ENCODE measurements at regions not wholly inside any gene's neighbourhood (a gene's known extent, or its start where the extent isn't known, plus 50 kb on each side); places are given as distances from the start of the nearest gene placed in this dataset.

GRCh38 chr11:95698676-95699557, 90.7 kb downstream of the FAM76B start:
- Histone ChIP-seq H3K9me3 (no peaks in the 10 kb centered on the region), H3K27me3 (no peaks in the 10 kb centered on the region), H3K4me1 (peaks cover 5 to 66% (median 31%) of the 10 kb centered on the region in 3 donors), H3K36me3 (no peaks in the 10 kb centered on the region), H3K27ac (peak overlapping the region in 3 of 4 donors; percentile 2 to 39 (median 31)), H3K4me3 (no peak overlapping the region)
- intact Hi-C loops (cut with DNase I): no loop called here
- no peak for DNase-seq
- no peak for TF ChIP-seq POLR2A (IDR thresholded peaks at IDR 0.05)
- no peak for TF ChIP-seq CTCF (IDR thresholded peaks at IDR 0.05)
- WGBS, 2 donors: 52 to 59% methylated on average over 4 of the region's 4 CpGs

- 65 to 74% methylated on average over 10 of the region's 10 CpGs for WGBS, 2 donors
- intact Hi-C loops (cut with DNase I): no loop called here
- no peak for DNase-seq
- Histone ChIP-seq H3K9me3 (no peaks in the 10 kb centered on the region), H3K4me1 (peaks cover under 1 to 55% (median 25%) of the 10 kb centered on the region in 3 donors), H3K27me3 (no peaks in the 10 kb centered on the region), H3K27ac (peak overlapping the region in 1 of 4 donors; percentile 32), H3K4me3 (no peak overlapping the region), H3K36me3 (no peaks in the 10 kb centered on the region)
- TF ChIP-seq POLR2A (IDR thresholded peaks at IDR 0.05): no peak
- no peak for TF ChIP-seq CTCF (IDR thresholded peaks at IDR 0.05)
Observed at GRCh38 chr11:95697614-95698408, 91.8 kb downstream of the FAM76B start.

- no peak for DNase-seq
- intact Hi-C loops (cut with DNase I): no loop called here
- Histone ChIP-seq H3K4me3 (no peak overlapping the region), H3K9me3 (no peaks in the 10 kb centered on the region), H3K4me1 (peaks cover 0 to 30% (median 21%) of the 10 kb centered on the region in 3 donors), H3K27me3 (no peaks in the 10 kb centered on the region), H3K27ac (no peak overlapping the region), H3K36me3 (no peaks in the 10 kb centered on the region)
- TF ChIP-seq CTCF (IDR thresholded peaks at IDR 0.05) (no peak), POLR2A (IDR thresholded peaks at IDR 0.05) (no peak)
Observed at GRCh38 chr11:95695181-95695580, 94.4 kb downstream of the FAM76B start.

GRCh38 chr11:95693298-95693697, 96.3 kb downstream of the FAM76B start:
- H3K27ac ChIP-seq: no peak overlapping the region
- H3K4me1 ChIP-seq: peaks cover 3 to 32% (median 21%) of the 10 kb centered on the region in 3 donors
- no peaks in the 10 kb centered on the region for H3K9me3 ChIP-seq
- H3K27me3 ChIP-seq: no peaks in the 10 kb centered on the region
- H3K36me3 ChIP-seq: no peaks in the 10 kb centered on the region
- intact Hi-C loops (cut with DNase I): no loop called here
- no peak overlapping the region for H3K4me3 ChIP-seq
- 0% methylated on average over 1 of the region's 1 CpG for WGBS, 2 donors
- no peak for DNase-seq
- TF ChIP-seq POLR2A (IDR thresholded peaks at IDR 0.05) (no peak), CTCF (IDR thresholded peaks at IDR 0.05) (no peak)

Data from esophagus squamous epithelium (tissue), 5 donors.